ENCODE measurements at regions not wholly inside any gene's neighbourhood (a gene's known extent, or its start where the extent isn't known, plus 50 kb on each side); places are given as distances from the start of the nearest gene placed in this dataset.

- ATAC-seq (no peak), DNase-seq (ENCODE audit: low spot score) (no peak)
- Mint-ChIP-seq H3K4me1 (peaks cover 2% of the 10 kb centered on the region; the same call in 2 of the 3 replicates), H3K36me3 (ENCODE audit: low read depth) (no peaks in the 10 kb centered on the region), H3K9me3 (peaks cover 2% of the 10 kb centered on the region; the same call in 1 of the 3 replicates), H3K4me3 (no peak overlapping the region), H3K27ac (no peak overlapping the region), H3K27me3 (ENCODE audit: insufficient read depth, low read depth, poor library complexity) (no peaks in the 10 kb centered on the region)
- Histone ChIP-seq H3K79me2 (replicated peaks; ENCODE audit: insufficient read depth) (no peaks in the 10 kb centered on the region), H3K36me3 (ENCODE audit: insufficient read depth) (no peaks in the 10 kb centered on the region; the same call in 1 of the 2 replicates), H4K20me1 (replicated peaks; ENCODE audit: insufficient read depth) (no peaks in the 10 kb centered on the region), H3K27ac (ENCODE audit: low read depth) (no peak overlapping the region), H3K27me3 (ENCODE audit: insufficient read depth) (no peaks in the 10 kb centered on the region), H3K9me2 (ENCODE audit: insufficient read depth) (no peaks in the 10 kb centered on the region), H3K4me3 (no peak overlapping the region), H2AFZ (no peak overlapping the region), H3K4me1 (ENCODE audit: insufficient read depth) (no peaks in the 10 kb centered on the region), H3F3A (replicated peaks; ENCODE audit: low read depth) (no peaks in the 10 kb centered on the region), H3K4me2 (no peak overlapping the region)
- no peak for TF ChIP-seq CREB1 (CRISPR knock-in tag; IDR thresholded peaks at IDR 0.05; ENCODE audit: low read depth)
- TF ChIP-seq NANOG (IDR thresholded peaks at IDR 0.05; ENCODE audit: borderline replicate concordance), result no peak
- TF ChIP-seq POLR2AphosphoS5 (IDR thresholded peaks at IDR 0.05; ENCODE audit: low read depth), result no peak
- TF ChIP-seq CTCF (conservative IDR thresholded peaks at IDR 0.05; ENCODE audit: low read depth in 2 of 2), result no peak
- TF ChIP-seq JUNB (IDR thresholded peaks at IDR 0.05; ENCODE audit: unreplicated experiment), result no peak
- no peak for TF ChIP-seq STAT1 (IDR thresholded peaks at IDR 0.05; ENCODE audit: unreplicated experiment)
Observed at GRCh38 chr13:80726868-80727267, 385.9 kb upstream of the SPRY2 start.

- ATAC-seq (no peak), DNase-seq (ENCODE audit: low spot score) (no peak)
- no peak overlapping the region for H3K4me3 Mint-ChIP-seq
- no peak overlapping the region for H3K27ac Mint-ChIP-seq
- no peaks in the 10 kb centered on the region; the same call in 1 of the 2 replicates for H3K36me3 ChIP-seq (ENCODE audit: insufficient read depth)
- no peak overlapping the region for H2AFZ ChIP-seq
- no peaks in the 10 kb centered on the region for H3K27me3 ChIP-seq (ENCODE audit: insufficient read depth)
- peaks cover 10% of the 10 kb centered on the region for H3K4me1 Mint-ChIP-seq
- H3K9me3 Mint-ChIP-seq, result no peaks in the 10 kb centered on the region
- no peaks in the 10 kb centered on the region for H3K36me3 Mint-ChIP-seq (ENCODE audit: low read depth)
- H3F3A ChIP-seq (replicated peaks; ENCODE audit: low read depth), result no peaks in the 10 kb centered on the region
- no peak overlapping the region for H3K4me2 ChIP-seq
- no peaks in the 10 kb centered on the region for H4K20me1 ChIP-seq (replicated peaks; ENCODE audit: insufficient read depth)
- no peak overlapping the region for H3K27ac ChIP-seq (ENCODE audit: low read depth)
- no peaks in the 10 kb centered on the region for H3K79me2 ChIP-seq (replicated peaks; ENCODE audit: insufficient read depth)
- H3K4me1 ChIP-seq (ENCODE audit: insufficient read depth), result peaks cover 14% of the 10 kb centered on the region
- no peak overlapping the region for H3K4me3 ChIP-seq
- H3K27me3 Mint-ChIP-seq (ENCODE audit: insufficient read depth, low read depth, poor library complexity), result no peaks in the 10 kb centered on the region
- H3K9me2 ChIP-seq (ENCODE audit: insufficient read depth), result no peaks in the 10 kb centered on the region
- TF ChIP-seq POLR2AphosphoS5 (IDR thresholded peaks at IDR 0.05; ENCODE audit: low read depth) (no peak), EZH2 (IDR thresholded peaks at IDR 0.05; ENCODE audit: low read depth, unreplicated experiment) (no peak), ETS1 (IDR thresholded peaks at IDR 0.05) (no peak), STAT1 (IDR thresholded peaks at IDR 0.05; ENCODE audit: unreplicated experiment) (no peak), CTCF (conservative IDR thresholded peaks at IDR 0.05; ENCODE audit: low read depth in 2 of 2) (no peak), ZNF331 (CRISPR knock-in tag; IDR thresholded peaks at IDR 0.05; ENCODE audit: low read depth) (no peak)
- TF ChIP-seq, protein P1, sequence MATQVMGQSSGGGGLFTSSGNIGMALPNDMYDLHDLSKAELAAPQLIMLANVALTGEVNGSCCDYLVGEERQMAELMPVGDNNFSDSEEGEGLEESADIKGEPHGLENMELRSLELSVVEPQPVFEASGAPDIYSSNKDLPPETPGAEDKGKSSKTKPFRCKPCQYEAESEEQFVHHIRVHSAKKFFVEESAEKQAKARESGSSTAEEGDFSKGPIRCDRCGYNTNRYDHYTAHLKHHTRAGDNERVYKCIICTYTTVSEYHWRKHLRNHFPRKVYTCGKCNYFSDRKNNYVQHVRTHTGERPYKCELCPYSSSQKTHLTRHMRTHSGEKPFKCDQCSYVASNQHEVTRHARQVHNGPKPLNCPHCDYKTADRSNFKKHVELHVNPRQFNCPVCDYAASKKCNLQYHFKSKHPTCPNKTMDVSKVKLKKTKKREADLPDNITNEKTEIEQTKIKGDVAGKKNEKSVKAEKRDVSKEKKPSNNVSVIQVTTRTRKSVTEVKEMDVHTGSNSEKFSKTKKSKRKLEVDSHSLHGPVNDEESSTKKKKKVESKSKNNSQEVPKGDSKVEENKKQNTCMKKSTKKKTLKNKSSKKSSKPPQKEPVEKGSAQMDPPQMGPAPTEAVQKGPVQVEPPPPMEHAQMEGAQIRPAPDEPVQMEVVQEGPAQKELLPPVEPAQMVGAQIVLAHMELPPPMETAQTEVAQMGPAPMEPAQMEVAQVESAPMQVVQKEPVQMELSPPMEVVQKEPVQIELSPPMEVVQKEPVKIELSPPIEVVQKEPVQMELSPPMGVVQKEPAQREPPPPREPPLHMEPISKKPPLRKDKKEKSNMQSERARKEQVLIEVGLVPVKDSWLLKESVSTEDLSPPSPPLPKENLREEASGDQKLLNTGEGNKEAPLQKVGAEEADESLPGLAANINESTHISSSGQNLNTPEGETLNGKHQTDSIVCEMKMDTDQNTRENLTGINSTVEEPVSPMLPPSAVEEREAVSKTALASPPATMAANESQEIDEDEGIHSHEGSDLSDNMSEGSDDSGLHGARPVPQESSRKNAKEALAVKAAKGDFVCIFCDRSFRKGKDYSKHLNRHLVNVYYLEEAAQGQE (IDR thresholded peaks at IDR 0.05; ENCODE audit: unreplicated experiment), result no peak
Observed at GRCh38 chr13:80721689-80722088, 380.8 kb upstream of the SPRY2 start.
